GM19438 (cell line): ENCODE measurements at regions not wholly inside any gene's neighbourhood (a gene's known extent, or its start where the extent isn't known, plus 50 kb on each side); places are given as distances from the start of the nearest gene placed in this dataset.

Experiments used
- ATAC-seq: cut with Tn5 transposase; IDR thresholded peaks from one replicate; pipeline ENCODE4 v1.9.1; 2021; ENCODE audit warnings: low read depth; ENCODE audit not compliant: unreplicated experiment

DNA sequence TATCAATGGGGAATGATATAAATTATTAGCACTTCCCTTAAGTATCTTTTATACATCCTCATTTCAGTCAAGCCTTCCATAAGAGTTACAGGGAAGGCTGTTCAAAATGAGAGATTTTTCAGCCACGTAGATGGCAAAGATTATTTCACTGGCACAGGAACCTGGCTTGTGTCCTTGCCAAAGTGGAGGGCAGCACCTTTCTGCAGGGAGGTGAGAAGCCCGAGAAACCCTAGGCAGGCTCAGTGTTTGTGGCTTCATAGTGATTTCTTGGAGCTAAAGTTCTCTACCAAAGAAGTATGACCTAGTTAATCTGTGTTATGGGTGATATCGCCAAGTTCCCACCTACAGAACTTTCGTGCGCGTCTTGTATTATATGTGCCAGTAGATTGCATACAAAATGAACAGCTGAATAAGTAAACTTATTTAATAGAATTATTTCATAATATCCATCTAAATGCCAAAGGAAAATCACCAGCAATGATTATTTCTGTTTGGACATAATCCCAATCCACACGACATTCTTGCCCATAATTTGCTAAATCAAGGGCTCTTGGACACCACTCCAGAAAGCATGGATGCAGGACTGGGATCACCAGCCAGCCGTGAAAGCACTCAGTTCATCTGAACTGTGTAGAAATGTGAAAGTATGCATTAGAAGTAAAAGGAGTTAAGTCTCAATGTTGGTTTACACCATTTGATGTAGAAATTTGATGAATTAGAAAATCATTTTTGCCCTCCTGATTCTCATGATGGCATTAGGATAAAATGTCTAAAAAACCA, 150.4 kb upstream of the RNF32 start:
- no peak for ATAC-seq

DNA sequence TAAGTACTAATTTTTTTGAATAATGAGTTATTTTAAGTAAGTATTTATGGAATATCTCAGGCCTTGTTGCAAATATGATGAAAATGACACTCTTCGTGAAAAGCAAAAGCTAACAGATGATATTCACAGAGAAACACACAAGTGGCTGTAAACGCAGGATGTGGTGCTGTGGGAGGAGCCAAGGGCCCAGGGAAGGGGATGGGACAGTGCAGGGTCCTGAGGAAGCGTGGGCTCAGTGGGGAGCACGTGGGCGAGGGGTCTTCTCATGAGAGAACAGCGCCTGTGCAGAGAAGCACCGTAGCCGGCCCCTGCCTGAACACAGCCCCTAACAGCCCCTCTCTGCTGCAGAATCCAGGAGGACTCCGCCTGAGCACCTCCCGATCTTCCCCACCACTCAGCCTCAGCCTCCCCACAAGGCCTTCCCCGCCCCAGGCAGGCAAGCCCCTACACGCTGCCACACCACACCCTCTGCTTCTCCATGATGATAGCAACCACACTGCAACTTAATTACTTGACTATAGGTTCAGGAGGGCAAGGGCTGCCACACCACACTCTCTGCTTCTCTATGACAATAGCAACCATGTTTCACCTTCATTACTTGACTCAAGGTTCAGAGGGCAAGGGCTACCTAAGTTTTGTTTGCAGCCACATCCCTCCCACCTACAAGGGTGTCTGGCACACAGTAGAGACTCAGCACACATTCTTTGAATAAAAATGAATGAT, 152.6 kb upstream of the RNF32 start:
- ATAC-seq: no peak

DNA sequence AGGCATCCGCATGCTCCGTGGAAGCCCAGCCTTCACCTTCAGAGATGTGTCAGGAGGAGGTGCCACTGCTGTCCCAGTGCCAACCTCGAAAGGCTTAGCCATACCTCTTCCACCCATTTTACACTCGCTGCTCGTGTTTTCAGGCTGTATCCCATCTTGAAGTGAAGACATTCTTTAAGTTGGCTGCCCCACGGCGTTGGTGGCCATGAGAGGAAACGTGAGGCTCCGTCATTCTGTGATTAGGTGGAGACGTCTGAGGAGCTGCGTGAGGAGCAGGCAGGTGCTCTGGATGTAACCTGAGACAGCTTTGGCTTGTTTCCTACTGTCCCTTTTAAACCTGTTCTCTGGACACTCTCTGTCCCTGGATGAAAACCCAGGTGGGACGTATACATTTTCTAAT, 159.9 kb upstream of the RNF32 start:
- ATAC-seq: no peak

DNA sequence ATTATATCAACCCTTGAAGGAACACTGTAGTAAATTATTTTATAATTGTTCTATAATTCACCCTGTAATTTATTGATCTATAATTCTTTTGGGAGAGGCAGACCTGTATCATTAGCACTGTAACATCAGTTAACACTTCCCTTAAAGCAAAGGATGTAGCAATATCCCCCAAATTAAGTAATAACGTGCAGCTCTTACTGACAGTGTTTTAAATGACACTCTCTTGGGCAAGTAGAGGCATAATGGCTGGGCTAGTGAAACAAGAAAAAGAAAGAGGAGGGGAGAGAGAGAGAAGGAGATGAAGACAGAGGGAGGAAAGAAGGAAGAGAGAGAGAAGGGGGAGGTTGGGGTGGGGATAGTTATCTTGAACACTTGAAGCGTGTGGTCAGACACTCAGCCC, 161.0 kb upstream of the RNF32 start:
- ATAC-seq: no peak

DNA sequence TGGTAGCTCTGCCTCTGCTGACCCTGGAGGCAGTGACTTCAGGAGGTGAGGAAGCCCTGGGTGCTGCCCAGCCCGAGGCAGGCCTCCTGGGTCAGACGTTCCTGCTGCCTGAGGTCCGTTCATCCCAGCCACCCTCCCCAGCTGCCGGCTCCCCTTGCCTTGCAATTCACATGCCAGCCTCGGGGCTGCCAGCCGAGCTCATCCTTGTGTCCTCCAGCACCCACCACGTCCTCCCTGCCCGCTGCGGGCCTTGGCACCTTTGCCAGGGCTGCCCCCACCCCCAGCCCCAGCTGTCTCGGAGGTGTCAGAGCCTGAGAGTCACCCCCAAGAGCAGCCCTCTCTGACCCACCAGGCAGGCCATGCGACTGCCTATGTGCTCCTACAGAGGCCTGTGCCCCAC, 162.1 kb upstream of the RNF32 start:
- ATAC-seq: no peak

DNA sequence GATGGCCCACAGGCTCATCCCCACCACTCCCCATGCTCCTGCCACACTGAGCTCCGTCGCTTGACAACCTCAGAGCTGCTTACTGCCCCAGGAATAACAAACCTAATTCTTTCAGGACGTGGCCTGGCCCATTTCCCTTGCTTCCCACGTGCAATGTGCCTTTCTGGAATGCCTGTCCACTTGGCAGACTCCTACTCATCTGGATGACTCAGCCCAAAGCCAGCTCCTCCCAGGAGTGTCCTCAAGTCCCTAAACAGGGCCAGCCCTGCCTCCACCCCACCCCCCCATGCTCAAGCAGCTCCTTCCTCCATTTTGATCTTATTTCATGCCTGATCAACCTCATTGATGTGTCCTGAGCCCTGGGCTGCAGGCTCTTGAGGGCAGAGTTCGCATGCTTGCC, 164.9 kb upstream of the RNF32 start:
- ATAC-seq: no peak

DNA sequence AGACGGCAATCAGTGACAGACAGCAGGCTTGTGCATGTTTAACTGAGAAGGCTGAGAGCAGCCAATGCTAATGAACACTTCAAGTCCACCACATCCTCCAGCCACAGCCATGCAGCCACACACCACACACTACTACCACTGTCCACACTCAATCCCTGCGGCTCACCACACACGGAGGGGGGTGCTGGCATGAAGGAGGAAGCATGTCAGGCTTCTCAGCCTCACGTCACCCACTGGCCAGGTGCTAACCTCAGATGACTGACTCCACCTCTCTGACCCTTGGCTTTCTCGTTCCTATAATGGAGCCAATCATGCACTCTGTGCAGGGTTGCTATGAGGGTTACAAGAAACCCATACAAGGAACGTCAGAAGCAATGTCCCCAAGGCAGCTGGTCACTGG, 165.4 kb upstream of the RNF32 start:
- ATAC-seq: no peak

DNA sequence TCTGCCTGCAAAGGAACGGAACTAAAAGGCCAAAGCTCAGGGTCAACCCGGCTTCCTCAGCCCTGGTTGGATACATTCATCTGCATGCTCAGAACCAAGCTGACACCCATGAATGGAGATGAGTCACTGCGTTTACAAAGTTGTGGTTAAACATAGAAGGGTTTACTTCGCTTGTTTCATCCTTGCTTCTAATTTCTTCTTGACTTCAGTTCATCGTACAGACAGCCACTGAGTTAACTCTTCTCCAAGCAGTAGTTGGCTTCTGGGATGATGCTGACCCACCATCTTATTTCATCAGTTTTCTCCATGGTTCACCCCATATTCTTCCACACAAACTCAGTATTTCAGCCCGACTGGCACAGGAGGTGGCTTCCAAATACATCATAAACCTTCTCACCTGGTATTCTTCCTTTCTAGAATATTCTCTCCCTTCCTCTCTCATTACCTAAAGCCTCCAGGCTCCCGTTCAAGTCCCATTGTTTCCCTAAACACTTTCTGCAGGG, 166.3 kb upstream of the RNF32 start:
- no peak for ATAC-seq

DNA sequence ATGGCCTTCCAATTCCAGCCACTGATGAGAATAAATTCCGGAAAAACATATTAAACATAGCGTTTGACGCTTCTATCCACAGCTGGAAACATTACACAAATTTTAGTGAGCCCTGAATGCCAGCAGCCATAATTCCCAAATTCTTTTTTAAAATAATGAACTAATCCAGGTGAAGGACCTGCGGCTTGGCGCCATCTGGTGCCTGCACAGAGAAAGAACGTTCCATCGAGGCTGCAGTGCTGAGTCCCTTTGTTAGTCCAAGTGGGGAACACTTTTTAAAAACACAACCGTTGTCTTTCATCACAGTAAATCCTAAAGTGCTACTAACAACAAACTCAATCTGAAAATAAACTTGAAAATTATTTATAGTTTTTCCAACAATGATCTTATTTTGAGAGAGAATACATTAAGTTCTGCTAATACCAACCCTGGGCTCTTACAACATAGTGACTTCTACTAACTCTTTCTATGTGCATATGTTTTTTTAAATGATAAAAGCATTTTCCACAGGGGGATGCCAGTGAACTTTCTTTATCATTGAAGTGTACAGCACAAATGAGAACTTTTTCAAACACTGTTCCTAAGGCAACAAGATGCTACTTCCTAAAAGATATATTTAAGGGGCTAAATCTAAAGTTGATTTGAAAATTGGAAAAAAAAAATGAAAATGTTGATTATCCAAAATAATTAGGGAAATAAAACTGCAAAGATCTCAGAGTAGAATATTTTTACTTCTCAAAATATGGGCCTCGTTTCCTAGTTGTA, 166.9 kb upstream of the RNF32 start:
- ATAC-seq: no peak

DNA sequence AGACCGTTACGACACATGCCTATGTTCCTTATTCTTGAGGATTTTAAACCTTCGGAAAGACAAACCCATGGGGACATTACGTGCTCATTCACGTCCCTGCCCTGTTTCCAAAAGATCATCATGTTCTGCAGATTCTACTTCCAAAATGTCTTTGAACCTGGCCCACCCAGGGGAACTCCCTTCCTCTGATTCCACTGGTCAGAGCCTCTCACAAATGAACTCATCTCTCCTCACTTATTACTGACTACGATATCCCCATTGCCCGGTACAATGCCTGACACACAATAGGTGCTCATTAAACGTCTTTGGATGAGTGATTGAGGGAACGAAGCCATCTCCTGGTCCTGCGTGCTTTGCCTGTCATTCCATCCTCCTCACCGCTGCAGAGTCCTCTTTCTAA, 168.3 kb upstream of the RNF32 start:
- ATAC-seq: no peak

DNA sequence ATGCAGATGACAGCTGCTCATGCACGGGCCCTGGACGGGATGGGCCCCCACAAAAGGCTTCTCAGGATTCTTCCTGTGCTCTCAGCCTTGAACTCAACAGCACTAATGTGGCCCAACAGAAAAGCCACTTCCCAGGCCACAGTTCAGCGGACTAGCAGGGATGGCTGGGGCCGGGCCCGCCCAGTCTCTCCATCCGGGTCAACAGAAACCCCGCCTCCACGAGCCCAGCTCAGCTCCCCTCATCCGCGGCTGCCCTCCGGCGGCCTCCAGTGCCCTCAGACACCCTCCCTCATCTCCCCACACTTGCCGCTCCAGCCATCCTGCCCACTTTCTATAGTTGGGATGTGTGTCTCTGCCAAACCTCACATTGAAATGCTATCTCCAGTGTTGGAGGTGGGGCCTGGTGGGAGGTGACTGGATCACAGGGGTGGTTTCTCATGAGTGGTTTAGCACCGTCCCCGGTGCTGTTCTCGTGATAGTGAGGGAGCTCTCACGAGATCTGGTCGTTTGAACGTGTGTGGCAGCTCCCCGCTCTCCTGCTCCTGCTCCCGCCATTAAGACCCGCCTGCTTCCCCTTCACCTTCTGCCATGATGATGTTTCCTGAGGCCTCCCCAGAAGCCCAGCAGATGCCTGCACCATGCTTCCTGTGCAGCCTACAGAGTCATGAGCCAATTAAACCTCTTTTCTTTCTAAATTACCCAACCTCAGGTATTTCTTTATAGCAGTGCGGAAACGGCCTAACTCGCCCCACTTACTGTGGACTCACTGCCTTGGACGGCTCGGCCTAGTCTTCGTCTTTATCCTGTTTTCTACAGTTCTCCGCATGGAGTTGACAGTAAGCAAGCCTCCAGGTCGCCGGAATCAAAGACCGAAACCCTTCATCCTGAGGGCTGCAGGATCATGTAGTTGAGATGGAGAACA, 169.9 kb upstream of the RNF32 start:
- no peak for ATAC-seq

DNA sequence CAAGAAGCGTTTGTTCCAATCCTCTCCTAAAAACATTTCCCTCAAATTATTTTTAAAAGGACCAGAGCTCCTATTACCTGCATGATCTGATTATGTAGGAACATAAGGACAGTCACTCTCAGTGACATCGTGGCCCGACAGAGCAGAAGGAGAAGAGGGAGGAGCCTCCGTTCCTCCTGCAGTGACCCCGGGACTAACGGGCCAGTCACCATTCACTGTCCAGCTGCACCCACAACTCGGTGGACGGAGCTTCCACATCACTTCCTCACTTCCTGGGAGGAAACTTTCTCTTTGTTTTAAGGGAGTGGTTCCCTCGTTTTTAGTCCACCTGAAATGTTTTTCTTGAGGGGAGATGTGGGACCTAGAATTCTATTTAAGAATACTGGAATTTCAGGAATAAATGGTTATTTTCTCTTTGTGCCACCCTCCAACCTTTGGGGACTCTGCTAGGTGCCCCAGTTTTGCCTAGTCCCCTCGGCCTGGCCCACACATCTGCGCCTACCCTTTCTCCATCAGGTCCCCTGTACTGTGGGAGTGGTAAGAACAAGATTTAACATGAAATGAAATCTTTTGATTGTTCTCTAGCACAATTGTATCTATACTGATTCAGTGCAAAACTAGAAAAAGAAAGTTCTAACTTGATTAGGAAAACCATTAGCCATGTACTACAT, 173.5 kb upstream of the RNF32 start:
- no peak for ATAC-seq

DNA sequence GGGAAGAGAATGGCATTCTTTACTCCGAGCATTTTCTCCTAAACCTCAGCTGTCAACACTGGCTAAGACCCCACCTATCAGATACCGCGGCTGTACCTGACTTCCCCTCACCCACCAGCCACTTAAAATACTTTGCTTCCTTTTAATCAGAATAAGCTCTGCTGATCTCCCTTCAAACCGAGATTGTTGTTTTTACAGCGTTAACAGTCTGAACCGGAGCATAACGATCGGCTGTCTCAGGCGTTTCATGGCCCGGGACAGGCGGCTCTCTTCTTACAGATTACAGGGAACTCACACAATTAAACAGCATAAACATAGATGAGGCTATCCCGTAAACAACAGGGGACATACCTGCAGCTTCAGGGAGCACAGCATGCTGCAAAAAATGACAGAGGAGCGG, 174.3 kb upstream of the RNF32 start:
- ATAC-seq: no peak

DNA sequence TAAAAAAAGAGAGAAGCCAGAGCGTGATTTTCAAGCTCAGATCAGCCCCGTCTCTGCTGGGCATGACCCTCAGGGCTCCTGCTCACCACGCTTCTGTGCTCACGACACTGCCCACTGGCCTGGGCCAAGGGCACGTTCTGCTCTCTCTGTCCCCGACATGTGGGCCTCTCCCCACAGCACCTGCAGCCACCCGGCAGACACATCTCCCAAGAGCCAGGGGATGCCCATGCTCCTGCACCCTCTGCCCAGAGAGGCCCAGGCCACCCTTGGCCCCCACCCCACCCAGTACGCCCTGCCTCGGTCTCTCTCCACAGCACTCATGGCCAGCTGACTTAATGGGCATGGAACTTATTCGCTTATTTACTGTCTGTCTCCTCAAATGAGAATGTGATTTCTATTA, 175.4 kb upstream of the RNF32 start:
- no peak for ATAC-seq

DNA sequence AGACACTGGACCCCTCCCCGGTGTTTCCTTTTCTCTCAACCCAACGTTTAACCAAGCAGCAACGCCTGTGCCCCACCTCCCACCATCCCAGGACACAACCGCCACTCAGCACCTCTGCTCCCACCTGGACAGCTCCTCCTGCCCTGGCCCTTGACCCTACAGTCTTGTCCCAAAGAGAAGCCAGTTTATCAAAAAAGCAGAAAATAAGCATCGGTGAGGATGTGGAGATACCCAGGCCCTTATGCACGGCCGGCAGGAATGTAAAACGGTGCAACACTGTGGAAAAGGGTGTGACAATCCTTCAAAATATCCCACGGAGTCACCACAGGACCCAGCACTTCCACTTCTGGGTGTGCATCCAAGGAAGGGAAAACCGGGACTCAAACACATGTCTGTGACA, 176.2 kb upstream of the RNF32 start:
- ATAC-seq: no peak

DNA sequence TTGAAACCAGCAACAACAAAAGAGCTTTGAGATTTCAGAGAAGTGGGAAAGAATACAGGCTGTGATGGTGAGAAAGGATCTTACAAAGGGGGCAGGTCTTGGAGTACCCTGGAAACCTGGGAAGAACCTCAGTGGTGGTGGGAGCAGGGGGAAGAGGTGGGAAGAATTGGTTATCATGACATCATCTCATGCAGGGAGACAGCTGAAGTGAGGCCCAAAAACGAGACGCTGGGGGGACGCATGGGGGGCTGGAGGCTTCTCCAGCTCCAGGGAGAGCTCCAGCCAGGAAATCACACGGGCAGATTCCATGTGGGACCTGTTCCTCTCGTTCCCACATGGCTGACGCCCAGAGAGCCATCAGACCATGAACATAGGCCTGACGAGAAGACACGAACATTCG, 177.3 kb upstream of the RNF32 start:
- no peak for ATAC-seq

DNA sequence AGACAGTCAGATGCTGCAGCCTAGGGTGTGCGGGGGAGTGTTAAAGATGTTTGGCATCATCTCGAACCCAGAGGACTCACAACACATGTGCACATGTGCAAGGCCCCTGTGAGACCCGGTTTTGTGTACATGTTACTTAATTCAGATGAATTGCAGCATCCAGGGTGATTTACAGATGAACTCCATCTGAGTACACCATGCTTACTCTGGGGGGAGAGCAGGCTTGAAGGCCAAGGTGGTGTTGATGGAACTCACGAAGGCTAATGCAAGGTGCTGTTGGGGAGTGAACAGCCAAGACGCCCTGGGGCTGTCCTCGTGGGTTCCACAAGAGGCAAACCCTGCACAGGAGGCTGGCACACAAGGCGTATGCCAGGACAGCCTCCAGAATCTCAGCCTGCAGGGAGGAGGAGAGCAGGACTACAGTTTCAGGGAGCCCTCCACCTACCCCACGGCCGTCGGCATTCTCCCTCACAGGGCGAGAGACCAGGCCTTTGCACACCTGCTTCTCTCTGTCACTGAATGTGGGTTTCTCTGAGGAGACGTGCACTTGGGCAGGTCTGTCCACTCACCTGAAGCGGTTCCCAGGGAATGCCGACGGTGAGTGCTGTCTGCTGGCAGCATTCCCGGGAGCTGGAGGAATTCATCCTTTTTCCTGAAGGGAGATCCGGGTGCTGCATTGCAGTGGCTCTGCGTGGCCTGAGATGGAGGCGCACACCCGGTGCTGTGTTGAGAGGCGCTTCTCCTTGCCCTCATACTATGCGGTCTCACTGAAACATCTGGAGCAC, 178.5 kb upstream of the RNF32 start:
- no peak for ATAC-seq

DNA sequence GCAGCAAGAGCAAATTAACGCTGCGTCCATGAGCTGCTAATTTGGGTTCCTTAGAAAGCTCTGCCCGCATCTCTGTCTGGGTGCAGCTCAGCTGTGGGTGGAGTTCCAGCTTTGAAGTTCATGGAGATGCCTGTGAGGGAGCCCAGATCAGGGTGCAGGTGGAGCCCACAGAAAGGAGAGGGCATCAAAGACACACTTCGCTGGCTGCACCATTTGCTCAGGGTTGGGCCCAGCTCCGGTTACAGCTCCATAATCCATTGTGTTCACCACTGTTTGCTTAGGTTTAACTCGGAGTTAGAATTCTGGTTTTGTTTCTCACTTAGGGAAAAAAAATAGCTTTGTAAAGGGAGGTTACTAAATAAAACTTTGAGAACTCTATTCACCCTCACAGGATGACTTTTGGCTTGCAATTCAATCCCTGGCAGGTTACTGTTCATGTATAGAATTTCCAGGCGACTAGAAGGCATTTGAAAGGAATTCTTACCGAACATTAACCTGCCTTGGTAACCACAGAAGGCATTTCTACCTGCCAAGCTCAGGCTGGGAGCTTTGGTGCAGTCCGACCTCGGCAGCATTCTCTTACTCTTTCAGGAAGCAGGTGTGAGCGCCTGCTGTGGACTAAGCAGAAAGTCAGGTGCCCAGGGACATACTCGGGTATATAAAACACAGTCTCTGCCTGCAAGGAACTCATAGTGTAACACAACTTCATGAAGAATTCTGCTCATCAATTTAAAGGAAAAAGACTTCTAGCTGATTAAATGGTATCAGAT, 179.5 kb upstream of the RNF32 start:
- no peak for ATAC-seq
